Stimulated activated CD4-positive, alpha-beta T cell treated with anti-CD3 and anti-CD28 coated beads, Interleukin-4, amount 100 ng/mL, for 1 hour (primary cell): ENCODE measurements at regions not wholly inside any gene's neighbourhood (a gene's known extent, or its start where the extent isn't known, plus 50 kb on each side); places are given as distances from the start of the nearest gene placed in this dataset.
A peak's percentile ranks its signal among the peaks of the same experiment; 100 is the strongest.

Experiments used
- DNase-seq: peaks from one replicate; pipeline ENCODE4 v3.0.0-alpha.2; 2020

DNA sequence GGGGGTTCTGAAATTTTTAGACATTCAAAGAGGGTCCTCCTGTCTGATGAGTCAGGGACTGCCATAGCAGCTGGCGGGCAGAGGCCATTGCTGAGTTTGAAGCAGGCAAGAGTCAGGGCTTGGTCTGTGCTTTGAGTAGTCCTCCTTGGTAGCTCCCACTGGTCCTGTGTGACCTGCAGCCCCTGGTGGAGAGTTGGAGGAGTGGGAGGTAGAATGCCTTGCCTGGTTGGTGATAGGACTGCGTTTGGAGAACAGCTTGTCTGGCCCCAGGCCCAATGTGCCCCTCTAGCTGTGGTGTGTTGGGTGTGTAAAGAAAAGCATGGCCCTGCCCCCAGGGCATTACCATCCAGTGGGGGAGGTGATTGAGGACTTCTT, 116.7 kb downstream of the BEGAIN start:
- DNase-seq = no peak

DNA sequence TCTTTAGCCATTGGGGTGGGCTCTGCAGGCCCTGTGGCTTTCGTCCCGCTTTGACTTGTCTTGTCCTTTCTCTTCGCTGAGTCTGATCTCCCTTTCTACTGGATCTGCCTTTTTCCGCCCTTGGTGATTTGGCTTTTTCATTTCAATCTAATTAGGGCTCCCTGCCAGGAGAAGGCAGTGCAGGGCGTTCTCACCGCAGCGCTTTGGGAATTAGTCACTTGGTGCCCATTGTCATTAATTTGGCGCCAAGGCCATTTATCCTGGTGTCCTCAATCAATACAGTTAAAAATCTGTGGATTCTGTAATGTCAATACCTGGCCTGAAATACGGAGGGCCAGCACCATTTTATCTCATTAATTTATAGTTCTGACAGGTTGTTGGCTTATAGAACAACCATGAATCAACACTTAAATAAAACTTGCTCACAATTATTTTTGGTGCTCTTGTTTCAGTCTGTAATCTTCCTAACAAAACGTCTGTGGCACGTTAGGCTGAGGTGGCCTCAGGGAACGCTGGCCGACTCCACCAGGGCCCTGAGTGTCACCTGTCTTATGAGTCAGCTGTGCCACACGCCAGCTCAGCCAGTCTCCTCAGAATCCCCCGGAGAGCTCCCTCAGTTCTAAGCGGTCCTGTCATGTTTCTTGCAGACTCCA, 115.7 kb downstream of the BEGAIN start:
- no peak for DNase-seq

DNA sequence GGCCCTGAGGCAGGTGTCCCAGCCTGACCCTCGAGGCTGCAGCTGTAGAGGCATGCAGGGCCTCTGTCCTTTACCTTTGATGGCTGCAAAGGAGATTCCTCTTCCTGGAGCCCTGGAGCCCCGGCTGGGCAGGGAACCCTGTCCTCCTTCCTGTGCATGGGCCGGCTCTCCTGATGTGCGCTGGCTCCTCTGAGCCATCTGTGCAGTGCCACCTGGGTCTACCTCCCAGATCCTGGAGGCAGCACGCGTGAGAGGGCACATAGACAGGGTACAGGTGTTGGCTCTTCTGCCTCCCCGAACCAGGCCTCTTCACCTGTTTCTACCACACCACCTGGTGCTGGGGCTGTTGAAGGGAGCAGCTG, 115.1 kb downstream of the BEGAIN start:
- DNase-seq = no peak

DNA sequence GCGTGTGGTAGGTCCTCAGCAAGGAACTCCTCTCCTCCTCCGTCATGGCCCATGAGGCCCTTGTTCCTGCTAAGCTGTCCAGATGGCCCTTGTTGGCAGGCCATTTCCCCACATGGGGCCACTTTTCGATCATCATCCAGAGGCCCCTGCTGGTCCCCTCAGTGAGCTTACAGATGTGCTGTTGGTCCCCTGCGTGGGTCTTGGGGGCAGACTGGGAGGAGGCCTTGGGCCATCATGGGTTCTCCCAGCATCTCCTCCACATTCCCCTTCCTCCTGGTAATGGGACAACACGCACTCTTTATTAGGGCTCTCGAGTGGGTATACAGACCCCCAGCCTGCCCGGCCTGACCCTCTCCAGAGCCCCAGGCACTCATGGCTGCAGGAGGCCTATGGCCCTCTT, 114.7 kb downstream of the BEGAIN start:
- DNase-seq = no peak

DNA sequence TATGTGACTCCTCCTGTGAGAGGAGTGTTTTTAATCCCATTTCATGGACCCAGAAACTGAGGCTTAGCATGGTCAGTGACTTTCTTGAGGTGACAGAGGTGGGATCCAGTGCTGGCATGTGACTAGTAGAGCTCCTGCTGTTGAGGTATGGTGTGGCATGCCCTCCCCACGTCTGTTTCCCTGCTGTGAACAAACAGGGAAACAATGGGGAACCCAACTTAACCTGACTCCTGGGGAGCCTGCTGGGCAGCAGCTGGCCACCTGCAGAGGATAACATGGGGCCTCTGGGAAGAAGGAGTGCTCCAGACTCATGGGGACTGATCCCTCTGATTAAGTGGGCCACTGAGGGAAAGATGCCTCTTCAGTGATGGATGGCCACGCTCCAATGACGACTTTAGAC, 114.0 kb downstream of the BEGAIN start:
- DNase-seq = no peak

DNA sequence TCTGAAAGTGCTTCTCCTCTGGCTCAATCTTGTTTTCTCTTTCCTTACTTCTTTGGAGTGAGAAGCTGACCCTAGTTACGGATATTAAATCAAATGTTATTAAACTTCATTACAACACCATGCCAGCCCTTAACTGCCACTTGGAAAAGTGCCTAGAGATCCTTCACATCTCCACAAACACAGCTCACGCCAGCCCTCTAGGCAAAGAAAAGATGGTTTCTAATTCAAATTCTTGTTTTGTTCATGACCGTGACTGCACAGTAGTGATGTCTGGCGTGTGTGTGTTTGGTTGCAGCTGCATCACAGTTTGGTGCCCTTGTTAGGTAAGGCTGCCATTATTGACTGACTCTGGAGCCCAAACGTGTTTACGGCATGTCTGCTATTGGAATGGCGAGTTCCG, 113.0 kb downstream of the BEGAIN start:
- no peak for DNase-seq

DNA sequence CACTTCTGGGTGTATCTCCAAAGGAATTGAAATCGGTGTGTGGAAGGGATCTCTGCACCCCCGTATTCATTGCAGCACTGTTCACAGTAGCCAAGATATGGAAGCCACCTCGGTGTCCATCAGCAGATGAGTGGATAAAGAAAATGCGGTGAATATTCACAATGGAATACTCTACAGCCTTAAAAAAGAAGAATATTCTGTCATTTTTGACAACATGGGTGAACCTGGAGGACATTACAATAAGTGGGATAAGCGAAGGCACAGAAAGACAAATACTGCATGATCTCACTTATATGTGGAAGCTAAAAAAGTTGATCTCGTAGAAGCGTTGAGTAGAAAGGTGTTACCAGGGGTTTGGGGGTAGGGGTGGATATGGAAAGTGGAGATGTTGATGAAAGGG, 111.9 kb downstream of the BEGAIN start:
- no peak for DNase-seq

DNA sequence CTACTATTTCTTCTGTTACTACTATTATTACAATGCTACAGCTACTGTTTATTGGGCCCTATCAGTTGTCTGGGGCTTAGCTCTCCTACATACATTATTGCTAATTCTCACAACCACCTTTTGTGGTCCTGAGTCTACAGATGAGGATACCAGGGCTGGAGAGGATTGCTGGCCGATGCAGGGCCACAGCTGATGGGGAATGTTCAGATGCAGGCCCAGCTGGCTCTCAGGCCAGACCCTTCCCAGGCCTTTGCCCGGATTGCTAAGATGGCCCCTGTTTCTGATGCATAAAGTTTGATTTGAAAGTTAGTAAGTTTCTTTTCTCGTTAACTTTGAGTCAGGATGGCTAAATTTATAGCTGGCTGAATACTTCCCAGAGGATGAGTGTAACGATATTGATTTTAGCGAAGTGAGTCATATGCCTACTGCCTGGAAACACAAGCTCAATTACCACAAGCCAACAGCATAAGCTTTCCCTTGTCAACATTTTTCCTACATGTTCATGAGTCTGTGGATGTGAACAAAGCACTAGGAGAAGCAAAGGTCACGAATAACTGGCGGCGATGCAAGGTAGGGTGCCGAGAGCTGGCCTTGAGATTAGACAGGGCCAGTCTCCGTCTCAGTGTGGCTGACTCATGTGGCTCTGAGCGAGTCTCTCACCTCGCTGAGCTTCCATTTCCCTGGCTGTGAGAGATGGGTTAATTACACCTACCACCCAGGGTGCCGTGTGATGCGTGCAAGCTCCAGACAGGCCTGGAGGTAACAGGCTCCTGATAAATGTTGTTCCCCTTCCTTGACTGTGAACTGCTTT, 111.0 kb downstream of the BEGAIN start:
- DNase-seq = no peak

DNA sequence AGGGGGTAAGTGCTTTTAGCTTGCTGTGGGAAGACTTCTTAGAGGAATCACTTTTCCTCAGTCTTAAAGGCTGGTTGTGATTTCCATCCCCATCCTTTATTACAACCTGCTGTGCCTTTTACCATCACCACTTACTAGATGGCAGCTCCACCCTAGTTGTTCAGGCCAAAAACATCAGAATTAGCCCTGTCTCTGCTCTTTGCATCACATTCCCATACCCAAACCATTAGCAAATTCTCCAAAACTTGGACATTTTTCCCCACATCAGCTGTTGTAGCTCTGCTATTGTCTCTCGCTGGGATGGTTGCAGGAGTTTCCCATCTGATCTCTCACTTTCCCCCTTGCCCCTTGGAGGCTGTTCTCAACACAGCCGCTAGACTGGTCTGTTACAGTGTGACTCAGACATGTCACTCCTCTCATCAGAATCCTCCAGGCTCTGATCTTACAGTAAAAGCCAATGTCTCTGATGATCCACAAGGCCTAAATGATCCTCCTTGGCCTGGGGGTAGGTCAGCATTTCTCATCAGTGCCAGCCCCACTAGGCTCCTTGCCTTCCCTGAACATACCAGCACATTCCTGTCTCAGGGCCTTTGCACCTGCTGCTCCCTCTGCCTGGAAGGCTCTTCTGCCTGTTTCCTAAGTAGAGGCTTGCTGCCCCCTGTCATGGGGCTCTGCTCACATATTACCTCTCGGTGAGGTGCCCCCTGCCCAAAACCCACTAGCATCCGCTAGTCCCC, 102.5 kb downstream of the BEGAIN start:
- DNase-seq = no peak

DNA sequence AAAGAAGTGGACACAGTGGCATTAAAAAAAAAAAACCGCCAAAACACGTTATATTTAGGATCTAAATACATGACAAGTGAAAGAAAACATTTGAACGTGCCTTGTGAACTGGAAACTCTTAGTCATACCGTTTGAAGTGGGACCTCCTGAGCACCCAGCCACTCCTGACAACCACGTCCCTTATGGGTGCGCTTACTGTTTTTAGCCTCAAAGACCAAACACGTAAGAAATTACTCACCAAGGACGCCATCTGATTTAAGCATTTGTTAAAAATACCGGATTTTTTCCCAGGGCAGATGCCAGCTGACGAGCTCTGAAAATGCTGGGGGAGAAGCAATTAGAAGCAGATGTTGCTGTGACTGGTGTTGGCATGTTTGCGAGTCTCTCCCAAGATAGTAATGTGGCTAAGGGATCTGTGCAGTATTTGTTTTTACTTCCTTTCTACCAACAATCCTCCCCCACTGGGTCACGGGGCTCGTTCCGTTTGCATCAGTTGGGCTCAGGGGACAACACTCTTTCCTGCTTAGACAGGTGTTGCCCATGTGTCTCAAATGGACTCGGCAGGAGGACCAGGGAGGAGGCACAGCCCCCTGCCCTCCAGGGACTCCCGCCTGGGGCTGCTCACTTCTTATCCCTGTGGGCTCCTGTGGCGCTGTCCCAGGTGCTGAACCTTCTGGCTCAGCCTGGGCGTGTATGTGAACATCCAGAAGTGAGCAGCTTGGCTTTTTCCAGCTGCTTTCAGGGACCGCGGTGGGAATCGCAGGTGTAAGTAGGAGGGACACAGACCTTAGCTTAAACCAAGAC, 101.0 kb downstream of the BEGAIN start:
- DNase-seq = peak; percentile 61
